C4-2B (cell line): ENCODE measurements at regions not wholly inside any gene's neighbourhood (a gene's known extent, or its start where the extent isn't known, plus 50 kb on each side); places are given as distances from the start of the nearest gene placed in this dataset.

Source experiments
- H3K27ac ChIP-seq: fragments of 450-650 bp; 2 replicates; pipeline ENCODE4 v1.5.1; 2017
- CTCF ChIP-seq: fragments of 450-650 bp; conservative IDR thresholded peaks from 2 replicates; pipeline ENCODE4 v1.5.1; 2017; ENCODE audit warnings: mild to moderate bottlenecking
- ZFX ChIP-seq: fragments of 450-650 bp; IDR thresholded peaks from 2 replicates; pipeline ENCODE4 v1.6.1; 2017

GRCh38 chr17:5877366-5877765, 192.8 kb upstream of the WSCD1 start:
- H3K27ac ChIP-seq = no peak overlapping the region
- TF ChIP-seq CTCF = no peak
- TF ChIP-seq ZFX = no peak

GRCh38 chr17:5877948-5878347, 192.2 kb upstream of the WSCD1 start:
- H3K27ac ChIP-seq = no peak overlapping the region
- no peak for TF ChIP-seq CTCF
- TF ChIP-seq ZFX = no peak

- no peak for TF ChIP-seq CTCF
- TF ChIP-seq ZFX = no peak
Observed at GRCh38 chr17:5881849-5882248, 188.3 kb upstream of the WSCD1 start.

GRCh38 chr17:5883775-5884665, 186.2 kb upstream of the WSCD1 start:
- TF ChIP-seq ZFX (no peak), CTCF (no peak)
- no peak overlapping the region for H3K27ac ChIP-seq

More at GRCh38 chr17:5881849-5882248, 188.3 kb upstream of the WSCD1 start:
- H3K27ac ChIP-seq = no peak overlapping the region

GRCh38 chr17:5885336-5885735, 184.8 kb upstream of the WSCD1 start:
- TF ChIP-seq CTCF = no peak
- TF ChIP-seq ZFX = no peak
- no peak overlapping the region for H3K27ac ChIP-seq

GRCh38 chr17:5888811-5889210, 181.4 kb upstream of the WSCD1 start:
- no peak overlapping the region for H3K27ac ChIP-seq
- TF ChIP-seq CTCF (no peak), ZFX (no peak)

GRCh38 chr17:5892921-5893675, 177.1 kb upstream of the WSCD1 start:
- H3K27ac ChIP-seq = no peak overlapping the region
- no peak for TF ChIP-seq CTCF
- no peak for TF ChIP-seq ZFX
